Mesenteric fat pad (tissue), 1 donor: ENCODE measurements at regions not wholly inside any gene's neighbourhood (a gene's known extent, or its start where the extent isn't known, plus 50 kb on each side); places are given as distances from the start of the nearest gene placed in this dataset.

ENCODE experiments used
- DNase-seq: peaks from one replicate; pipeline ENCODE4 v3.0.0-alpha.2; 2020; ENCODE audit warnings: low spot score
- donor health status: DM: yes; HTN: yes; CAD: no.

DNA sequence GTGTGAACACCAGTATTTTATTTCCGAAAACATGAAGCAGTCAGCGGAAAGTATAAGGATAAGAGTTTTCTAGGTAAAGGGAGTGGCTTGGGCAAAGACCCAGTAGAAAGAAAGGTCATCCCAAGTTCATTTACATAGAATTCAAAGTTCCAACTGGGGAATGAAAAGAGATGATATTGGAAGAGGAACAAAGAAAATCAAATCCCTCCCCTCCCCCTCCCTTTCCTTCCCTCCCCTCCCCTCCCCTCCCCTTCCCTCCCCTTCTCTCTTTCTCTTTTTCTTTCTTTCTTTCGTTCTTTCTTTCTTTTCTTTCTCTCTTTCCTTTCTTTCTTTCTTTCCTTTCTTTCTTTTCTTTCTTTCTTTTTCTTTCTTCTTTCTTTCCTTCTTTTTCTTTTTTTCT, 675.7 kb upstream of the NRXN1 start:
- no peak for DNase-seq

DNA sequence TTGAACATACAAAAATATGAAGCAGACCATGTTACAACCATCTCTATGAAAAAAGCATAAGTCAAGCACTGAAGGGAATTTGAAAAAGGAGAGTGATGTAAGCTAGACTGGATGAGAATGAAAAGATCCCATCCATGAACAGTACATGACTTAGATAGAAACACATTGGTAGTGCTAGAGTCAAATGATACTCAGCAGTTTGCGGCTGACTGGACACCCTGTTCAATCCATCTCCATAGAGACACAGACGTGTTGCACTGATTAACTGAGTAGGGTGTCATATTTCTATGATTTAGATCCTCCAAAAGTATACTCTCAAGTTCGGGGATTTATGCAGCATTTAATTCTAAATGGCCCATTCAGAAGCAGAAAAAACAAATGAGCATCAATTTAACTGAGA, 674.3 kb upstream of the NRXN1 start:
- DNase-seq = no peak

DNA sequence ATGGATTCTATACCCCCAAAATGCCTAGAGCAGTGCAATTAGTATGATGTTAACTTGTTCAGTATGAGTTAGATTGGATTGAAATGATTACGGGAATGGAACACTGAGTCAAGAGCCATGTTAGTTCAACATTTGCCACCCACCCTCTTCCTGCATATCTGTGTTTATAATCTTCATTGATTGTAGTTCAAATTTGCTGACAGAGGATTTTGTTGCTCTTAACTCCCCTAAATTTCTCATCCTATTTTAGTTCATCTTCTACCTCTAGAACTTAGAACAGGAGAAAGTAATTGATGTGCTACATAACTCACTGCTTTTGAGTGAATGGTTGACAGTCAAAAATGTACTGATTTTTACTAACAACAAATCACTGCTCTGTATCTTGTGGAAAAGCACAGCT, 673.5 kb upstream of the NRXN1 start:
- no peak for DNase-seq

DNA sequence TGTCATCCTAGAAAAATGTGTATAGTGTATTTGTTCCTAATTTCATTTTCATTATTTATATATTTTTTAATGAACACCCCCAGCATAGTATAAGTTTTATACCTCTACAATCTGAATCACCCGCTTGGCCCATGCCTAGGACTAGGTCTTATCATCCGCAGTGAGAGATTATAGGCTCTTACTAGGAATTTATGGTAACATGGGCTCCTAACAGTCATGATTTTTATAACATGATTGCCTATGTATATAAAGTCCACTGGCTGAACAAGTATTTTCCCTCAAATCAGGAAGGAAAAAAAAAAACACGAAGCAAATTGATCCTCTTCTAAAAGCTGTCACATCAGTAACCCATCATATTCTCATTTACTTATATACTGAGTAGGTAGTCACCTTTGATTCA, 666.1 kb upstream of the NRXN1 start:
- DNase-seq = no peak

DNA sequence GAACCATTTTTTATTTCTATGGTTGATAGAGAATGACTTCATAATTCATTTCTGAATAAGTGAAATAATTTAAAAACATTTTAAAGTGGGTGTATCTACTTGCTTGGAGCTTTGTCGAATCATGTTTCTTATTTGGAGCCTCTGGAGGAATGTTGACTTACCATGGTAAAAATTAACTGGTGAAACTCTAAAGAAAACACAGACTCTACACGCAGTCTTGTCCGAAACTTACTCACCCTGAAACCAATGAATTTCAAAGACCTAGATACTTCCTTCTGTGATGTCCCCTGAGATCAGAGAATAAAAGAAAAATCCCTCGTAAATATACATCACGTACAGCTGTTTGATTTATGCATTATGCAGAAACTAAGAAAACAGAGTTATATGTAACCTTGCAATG, 665.2 kb upstream of the NRXN1 start:
- no peak for DNase-seq

DNA sequence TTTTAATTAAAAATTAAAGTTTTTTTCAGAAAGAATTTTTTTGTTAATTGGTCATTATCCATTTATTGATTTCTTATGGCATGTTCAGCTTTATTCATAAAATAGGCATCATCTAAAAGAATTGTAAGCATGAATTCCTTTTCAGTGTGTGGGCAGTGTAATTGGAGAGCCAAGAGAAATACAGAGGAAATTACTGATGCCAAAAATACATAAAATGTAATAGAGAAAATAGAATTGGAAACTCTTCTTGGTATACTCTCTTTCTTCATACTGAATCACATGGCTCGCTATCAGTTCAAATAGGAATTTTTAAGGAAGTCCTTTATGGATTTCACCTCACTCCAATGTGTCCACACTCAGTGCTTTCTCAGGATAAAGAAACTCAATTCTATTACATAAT, 663.6 kb upstream of the NRXN1 start:
- no peak for DNase-seq

DNA sequence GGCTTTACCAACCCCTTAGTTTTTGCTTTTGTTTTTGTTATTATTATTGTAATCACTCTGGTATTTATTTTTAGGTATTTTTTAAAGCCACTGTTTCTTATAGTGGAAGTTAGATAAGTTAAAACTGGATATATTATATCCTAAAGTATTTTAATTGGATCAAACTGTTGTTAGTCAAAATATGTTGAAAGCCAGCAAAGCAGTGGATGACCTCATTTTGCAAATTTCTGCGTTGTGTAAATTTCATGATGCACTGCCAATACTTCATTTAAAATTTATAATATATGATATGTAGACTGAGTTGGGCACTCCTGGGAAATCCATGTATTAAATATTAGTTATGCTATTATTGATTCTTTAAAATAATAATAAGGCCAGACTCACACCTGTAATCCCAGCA, 661.7 kb upstream of the NRXN1 start:
- DNase-seq = no peak

DNA sequence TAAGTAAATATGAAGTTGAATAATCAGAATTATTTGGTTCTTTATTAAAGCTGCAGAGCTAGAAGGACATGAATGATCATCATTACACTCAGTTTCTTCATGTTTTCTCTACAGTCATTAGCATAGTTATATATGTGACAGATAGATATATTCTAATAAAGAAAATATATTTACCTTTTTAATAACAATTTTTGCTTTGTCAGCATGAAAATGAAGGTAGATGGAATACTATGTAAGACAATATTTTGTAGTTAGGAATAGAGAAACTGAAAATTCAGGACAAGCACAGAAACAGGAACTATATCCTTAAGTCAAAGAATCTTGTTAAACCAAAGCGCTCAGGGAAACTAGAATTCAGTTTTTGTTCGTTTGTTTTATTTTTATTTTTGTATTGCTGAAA, 649.9 kb upstream of the NRXN1 start:
- DNase-seq = no peak

DNA sequence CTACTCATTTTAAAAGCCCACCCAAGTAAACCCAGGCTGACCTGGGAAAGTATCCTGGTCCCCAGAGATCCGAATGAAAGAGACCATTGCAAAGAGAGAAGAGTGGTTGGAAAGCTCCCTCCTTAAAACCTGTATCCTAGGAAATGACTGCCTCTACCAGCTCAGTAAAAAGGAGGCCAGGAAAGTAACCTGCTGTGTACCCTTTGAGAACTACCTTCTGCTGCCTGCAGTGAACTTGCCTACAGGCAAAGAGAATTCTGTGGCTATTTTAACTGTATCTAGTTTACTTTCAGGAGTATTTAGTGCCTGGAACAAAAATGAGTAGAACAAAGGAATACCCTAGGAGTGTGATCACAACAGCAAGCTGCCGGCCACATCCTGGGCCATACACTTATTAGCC, 641.7 kb upstream of the NRXN1 start:
- DNase-seq = no peak

DNA sequence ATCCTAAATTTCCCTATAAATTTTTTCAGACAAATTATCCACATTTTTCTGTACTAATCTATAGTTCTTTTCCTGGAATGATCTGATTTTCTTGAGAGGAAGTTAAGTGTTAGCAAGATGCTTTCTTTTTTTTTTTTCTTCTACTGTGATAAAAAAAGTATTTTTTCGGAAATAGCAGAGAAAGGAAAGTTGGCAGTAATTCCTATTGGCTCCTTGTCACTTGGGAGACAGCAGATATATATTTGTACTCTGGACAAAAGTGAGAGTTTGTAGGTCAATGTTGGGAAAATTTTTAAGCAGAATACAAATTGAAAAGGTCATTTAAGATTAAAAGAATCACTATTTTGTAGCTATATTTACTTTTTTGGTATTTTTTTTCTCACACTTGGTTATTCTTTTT, 635.7 kb upstream of the NRXN1 start:
- DNase-seq = no peak

DNA sequence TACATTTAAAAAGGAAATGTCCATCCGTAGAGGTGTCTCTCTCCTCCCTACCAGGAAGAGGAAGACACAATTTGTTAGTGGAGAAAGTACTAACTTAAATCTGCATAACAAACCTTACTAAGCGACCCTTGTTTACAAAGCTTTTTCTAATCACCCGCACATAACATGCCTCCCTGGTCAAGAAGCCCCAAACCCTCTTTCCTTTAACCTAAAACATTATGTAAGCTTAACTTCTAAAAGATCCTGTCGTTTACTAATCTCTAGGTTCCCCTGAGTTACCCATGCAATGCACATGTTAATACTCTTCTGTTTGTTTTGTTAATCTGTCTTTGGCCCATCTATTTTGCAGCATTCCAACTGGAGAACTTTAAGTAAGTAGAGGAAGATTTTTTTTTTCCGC, 630.3 kb upstream of the NRXN1 start:
- no peak for DNase-seq

DNA sequence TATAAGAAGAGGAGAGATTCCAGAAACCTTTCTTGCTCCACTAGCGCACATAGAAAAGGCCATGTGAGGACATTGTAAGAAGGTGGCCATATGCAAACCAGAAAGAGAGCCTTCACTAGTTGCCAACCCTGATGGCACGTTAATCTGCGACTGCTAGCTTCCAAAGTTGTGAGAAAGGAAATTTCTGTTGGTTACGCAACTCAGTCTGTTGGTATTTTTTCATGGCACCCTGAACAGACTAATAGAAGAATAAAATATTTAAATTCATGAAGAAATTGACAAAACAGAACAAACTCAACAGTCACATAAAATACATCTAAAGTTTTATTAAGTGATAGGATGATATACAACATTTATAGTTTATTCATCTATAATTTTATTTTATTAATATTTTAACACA, 625.9 kb upstream of the NRXN1 start:
- DNase-seq = no peak

DNA sequence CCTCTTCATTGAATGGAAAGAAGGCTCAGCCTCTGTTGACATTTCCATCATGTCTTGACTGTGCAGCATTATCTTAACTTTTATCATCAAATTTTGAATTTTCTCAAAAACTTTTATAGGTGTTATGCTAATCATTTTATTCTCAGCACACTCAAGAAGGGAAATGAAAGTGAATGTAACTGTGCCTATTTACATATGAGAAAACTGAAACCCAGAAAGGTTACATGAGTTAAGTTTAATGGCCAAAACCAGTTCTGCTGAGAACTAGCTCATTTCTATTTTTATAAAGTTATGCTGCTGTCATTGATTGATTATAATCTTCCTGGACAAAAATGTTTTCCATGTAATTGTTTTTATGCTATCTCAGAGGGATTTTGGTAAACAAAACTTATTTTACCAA, 618.8 kb upstream of the NRXN1 start:
- DNase-seq = no peak

DNA sequence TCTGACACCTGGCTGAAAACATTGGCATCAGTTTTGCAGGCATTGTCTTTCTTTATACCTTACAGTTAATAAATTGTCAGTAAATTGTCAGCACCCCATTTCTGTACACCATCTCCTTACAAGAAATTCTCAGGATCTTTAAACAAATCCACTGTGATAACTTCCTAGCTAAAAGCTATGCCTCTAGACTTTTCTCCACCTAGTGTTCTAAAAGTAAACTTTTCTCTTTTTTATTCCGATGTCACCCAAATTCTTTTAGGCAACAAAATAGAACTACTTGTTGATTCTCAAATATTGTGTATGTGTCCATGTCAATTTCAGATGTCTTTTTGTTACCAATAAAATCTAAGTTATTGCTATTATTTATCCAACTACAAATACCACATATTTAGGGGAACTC, 617.4 kb upstream of the NRXN1 start:
- DNase-seq = no peak

DNA sequence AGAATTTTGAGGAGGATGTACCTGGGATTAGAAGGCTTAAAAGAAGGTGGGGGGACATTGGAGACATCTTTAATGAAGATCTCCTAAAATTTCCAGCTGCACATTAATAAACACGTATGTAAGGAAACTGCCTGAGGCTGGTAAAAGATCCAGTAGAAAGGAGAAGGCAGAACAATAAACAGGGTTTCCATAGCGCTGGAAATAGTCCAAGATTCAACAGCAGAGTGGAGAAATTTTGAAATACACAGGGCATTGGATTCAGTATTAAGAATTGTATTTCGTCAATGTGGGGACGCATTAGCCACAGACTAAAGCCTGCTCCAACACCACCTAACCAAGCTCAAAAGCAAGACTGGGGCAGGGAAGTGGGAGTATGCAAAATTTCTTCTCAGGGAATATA, 606.9 kb upstream of the NRXN1 start:
- no peak for DNase-seq

DNA sequence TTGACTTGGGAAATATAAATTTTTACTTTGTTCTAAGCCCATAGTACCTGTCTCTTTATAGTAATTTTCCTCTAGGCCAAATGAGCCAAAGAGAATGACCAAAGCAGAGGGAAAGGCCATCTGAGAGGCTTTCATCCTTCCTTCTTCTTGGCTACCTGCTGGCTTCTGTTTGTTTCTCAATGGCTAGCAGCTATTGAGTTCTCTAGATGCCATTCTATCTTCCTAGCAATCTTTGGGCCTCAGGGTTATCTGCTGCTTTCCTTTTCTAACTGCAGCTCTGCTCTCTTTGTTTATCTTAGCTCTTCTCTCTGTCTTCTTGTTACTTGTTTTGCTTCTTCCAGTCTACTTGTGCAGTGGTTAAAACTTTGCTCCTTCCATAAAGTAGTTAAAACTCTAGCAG, 601.1 kb upstream of the NRXN1 start:
- no peak for DNase-seq

DNA sequence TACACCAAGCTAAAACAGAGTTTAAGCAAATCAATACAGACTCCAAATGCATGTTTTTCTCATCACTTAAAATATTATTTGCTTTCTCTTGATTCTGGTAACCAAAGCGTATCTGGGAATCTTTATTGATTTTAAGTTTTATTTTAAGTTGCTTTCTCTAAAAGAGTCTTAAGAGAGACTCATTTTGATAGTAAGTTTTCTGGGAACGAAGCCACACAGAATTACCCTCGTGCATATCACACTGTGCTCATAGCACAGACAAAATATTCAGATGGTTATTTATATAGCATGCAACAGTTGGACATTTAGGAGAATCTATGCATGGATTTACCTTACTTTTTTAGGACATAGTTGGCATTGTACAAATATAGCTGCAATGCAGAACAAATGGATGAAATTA, 597.5 kb upstream of the NRXN1 start:
- no peak for DNase-seq

DNA sequence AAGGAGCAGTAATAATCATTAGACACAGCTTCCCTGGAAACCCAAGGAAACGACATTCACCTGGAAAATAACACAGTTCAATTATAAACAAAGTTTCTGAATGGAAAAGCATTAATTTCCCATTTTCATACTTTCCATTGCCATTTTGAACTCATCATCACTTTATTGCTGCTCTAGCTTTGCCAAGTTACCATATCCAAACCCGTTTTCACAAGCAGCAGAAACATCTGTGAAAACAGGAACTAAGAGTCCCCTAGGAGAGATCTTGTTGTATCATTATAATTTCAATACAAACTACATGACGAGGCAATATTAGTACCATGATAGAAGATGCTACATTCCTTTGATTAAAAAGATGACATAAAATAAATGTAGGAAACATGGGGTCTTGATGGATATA, 597.0 kb upstream of the NRXN1 start:
- DNase-seq = no peak

DNA sequence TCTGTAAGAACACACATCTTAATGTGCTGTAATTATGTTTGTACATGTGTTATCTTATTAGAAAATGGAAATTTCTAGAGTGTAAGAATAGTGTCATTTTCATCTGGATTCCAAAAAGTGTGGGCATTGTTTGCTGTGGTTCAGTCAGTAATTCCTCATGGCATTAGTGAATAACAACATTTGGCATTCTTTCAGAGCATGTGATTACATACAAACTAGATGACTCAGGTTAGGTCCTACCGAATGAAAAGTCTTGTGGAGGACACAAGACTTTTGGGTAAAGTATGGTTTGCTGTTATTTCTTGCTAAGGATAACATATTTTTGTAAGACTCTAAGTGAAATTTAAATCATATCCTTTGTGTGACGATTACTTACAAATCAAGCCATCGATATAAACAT, 593.1 kb upstream of the NRXN1 start:
- no peak for DNase-seq

DNA sequence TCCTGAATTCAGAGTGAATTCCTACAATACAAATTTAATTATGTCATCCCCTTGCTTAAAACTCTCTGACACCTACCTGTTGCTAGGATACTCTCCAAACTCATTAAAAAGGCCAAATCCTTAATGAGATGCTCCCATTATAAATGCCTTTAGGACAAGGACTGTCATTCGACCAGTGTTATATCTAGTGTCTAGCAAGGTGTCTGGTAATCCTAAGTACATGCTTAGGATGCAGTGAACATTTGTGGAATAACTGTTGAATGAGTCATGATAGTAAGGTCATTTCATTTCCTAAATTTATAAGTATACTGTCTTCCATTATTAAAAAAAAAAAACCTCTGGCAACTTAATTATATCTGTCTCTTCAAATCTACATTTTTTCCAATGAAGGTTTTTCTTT, 588.9 kb upstream of the NRXN1 start:
- no peak for DNase-seq

DNA sequence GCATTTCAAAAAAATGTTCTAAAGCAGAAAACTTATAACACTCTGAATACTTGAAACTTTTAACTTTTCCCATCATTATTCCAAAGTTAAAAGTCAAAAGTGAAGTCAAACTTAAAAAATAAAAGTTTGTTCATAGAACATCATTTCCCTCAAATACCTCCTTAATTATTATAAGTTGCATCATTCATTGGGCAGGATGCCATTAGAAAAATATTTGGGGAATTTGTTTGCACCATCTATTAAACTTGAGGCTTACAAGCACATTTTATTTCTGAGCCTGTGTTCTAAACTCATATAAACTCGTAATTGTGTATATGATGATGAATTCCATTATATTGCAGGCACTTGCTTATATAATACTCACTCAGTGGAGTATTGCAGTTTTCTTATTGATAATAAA, 588.0 kb upstream of the NRXN1 start:
- DNase-seq = no peak

DNA sequence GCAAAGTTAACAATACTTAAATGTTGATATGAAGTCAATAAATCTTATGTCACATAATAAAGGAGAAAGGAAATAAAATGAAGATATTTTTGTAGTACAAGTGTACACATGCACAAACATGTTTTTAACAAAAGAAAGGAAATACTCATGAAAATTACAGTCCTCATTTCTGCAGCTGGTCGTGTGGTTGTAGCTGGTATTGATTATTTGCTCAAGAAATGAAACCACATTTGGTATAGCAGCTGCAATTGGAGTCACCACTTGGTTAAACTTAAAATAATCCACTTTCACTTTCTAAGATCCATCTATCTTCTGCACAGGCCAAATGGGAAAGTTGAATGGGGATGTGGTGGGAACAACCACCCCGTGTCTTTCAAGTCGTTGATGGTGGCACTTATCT, 580.5 kb upstream of the NRXN1 start:
- DNase-seq = no peak

DNA sequence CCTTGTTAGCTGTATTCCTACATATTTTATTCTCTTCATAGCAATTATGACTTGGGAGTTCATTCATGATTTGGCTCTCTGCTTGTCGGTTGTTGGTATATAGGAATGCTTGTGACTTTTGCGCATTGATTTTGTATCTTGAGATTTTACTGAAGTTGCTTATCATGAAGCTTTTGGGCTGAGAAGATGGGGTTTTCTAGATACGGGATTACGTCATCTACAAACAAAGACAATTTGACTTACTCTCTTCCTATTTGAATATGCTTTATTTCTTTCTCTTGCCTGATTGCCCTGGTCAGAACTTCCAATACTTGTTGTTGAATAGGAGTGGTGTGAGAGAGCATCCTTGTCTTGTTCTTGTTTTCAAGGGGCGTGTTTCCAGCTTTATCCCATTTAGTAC, 569.8 kb upstream of the NRXN1 start:
- no peak for DNase-seq

DNA sequence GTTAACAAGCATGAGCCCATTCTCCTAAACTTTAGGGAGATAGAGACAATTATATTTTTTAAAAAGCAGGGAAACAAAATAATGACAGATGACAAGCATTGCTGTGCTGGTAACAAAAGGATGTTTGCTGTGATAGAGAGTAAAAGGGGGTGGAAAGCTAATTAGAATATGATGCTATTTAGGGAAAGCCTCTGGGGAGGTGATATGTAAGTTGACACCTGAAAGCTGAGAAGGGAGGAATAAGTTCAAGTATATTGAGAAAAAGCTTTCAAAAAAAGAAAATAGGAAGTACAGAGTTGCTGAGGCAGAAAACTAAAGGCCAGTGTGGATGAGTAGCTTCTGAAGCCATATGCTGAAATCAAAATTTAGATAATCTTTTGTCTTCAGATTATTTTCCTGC, 565.2 kb upstream of the NRXN1 start:
- no peak for DNase-seq

DNA sequence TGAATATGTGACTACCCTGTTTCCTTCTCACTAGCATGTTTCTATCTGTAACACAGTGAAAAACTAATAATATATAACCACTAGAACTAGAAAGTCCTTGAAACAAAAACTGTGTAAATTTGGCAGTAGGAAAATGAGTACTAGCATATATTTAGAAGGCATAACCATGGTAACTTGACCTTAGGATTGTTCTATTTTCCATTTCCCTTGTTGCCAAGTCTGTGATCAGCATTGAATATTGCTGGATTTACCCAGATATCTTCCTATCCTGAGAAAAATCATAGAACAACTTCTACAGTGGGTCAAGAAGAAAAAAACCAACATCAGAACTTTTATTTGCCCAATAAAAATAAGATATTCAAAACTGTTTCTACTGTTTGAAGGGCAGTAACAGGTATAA, 563.9 kb upstream of the NRXN1 start:
- DNase-seq = no peak
